SW 1271 (cell line): ENCODE measurements at regions not wholly inside any gene's neighbourhood (a gene's known extent, or its start where the extent isn't known, plus 50 kb on each side); places are given as distances from the start of the nearest gene placed in this dataset.
"Not testable (repeated sequence)": the region's sequence is repeated elsewhere in the genome, so short reads cannot be mapped to it uniquely, and the experiment has no call there.

Experiments
- DNase-seq, 2 experiments: peaks; one replicate each; lab custom pipeline; 2025; lab: John Stamatoyannopoulos, UW

- no peak for DNase-seq
Measured at GRCh38 chr4:111136967-111137366, 514.1 kb upstream of the PITX2 start.

DNA sequence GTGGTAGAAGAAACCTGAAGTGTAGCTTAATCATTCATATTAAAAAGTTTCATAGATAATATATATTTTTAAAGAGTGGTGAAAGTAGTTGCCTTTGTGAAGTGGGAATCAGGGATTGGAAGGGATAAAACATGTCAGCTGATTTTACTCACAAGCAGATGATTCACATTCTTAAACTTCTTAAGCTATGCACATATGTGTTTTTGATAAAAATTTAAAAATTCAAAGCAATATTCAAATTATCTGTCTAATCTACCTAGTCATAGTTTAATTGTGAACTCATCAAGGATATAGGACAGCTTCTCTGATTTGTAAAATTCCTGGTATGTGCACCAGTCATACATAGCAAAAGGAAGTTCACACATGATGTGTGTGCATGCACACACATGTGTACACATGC, 520.6 kb upstream of the PITX2 start:
- no peak for DNase-seq

DNA sequence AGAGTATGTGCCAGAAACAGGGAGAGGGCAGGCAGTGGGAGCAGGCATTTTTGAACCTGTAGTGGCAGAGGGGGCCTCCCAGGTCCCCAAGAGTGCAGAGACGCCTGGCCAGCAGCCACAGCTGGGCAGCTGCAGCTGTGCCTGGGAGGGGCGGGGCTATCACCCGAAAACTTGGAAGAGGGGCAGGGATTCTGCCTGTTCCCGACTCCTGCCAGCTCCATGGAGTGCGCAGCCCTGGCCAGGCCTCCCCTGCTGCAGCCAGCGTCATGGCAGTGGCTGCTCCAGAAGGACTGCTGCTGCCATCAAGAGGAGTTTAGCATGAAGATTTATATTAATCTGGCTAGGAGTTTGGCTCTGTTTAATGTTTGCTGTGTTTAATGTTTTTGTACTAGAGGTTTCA, 532.1 kb upstream of the PITX2 start:
- DNase-seq: no peak

DNA sequence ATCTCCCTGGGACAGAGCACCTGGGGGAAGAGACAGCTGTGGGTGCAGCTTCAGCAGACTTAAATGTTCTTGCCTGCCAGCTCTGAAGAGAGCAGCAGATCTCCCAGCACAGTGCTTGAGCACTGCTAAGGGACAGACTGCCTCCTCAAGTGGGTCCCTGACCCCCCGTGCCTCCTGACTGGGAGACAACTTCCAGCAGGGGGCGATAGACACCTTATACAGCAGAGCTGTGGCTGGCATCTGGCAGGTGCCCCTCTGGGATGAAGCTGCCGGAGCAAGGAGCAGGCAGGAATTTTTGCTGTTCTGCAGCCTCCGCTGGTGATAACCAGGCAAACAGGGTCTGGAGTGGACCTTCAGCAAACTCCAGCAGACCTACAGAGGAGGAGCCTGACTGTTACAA, 541.7 kb upstream of the PITX2 start:
- not testable (repeated sequence) for DNase-seq

DNA sequence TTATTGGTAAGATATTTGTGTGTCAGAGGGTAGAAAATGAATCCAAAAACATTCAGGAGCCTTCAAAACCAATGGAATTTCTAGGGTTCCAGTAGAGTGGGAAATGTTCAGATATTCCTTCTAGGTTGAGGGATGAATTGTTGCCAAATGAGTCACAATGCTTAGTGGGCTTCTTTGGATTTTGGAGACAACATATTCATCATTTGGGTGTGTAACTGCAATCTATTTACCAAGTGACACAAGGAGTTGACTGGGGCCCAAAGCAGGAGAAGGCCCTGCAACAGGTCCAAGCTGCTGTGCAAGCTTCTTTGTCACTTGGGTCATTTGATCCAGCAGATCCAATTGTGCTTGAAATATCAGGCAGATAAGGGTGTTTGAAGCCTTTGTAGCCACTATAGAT, 551.5 kb upstream of the PITX2 start:
- DNase-seq: no peak

GRCh38 chr4:111178231-111178630, 555.4 kb upstream of the PITX2 start:
- DNase-seq: no peak

DNA sequence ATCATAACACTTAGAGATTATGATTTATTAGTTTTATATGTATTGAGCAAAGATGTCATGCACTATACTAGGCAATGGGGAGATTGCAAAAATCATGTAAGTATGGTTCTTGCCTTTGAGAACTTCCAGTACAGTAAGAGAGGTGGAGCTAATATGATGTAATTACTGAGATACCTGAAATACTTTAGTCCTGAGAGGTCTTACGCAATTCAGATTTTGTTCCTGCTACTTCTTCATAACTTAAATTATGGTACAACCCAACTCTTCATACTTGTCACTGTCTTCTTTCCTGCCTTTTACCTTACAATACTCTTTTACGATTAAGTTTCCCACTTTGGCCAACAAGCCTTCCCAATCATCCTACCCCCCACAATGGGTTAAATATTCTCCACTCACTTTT, 564.2 kb upstream of the PITX2 start:
- DNase-seq: no peak

DNA sequence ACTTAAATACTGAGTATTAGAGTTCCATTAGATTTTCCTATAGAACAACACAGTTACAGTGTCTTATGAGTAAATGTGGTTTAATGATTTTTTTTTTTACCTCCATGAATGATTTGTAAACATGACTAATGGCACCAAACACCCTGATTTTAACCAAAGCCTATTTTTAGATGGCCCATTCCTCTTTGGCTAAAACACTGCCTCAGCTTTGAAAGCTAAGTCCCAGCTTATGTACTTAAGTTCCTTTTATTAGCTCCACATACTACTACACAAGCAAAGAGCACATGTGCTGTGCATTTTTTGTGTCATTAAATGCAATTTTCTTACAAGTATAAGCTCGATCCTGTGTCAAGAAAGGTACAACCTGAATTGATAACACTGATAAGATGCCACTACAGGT, 575.6 kb upstream of the PITX2 start:
- DNase-seq: no peak

- DNase-seq: no peak
Measured at GRCh38 chr4:111204797-111205196, 581.9 kb upstream of the PITX2 start.

DNA sequence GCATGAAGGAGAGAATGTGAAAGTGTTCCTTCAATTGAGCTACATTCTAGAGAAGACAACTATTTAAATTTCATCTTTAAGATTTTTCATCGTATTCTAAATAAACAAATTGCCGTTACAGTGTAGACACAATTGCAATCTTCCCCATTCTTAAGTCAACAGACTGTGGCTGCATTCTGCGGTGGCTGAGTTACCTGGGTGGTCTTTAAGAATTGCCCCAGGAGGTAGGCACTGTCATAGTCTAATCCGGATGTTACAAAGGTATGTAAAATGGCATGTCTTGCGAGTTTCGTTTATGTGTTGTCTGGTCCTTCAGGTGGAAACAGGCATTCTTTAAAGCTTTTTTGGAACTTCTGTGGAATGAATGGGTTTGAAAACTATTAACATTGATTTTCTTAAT, 586.1 kb upstream of the PITX2 start:
- DNase-seq: no peak

DNA sequence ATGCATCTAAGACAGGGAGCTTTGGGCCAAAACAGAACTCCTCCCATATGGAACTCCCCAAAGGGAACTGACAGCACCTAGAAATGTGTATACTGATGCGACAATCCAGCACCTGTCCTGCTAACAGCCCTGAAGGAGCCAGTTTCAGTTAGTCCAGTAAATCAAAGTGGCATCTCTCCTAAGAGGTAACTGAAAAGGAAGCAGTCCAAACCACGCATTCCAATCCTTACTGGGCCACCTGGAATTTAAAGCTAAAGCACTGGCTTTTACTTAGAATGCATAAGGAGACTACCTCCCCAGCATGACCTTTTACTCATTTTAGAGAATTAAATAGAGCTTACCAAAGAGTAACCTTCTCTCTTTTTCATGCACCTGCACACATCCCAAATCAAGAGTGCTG, 586.8 kb upstream of the PITX2 start:
- no peak for DNase-seq

- DNase-seq: no peak
Measured at GRCh38 chr4:111210595-111210994, 587.7 kb upstream of the PITX2 start.

DNA sequence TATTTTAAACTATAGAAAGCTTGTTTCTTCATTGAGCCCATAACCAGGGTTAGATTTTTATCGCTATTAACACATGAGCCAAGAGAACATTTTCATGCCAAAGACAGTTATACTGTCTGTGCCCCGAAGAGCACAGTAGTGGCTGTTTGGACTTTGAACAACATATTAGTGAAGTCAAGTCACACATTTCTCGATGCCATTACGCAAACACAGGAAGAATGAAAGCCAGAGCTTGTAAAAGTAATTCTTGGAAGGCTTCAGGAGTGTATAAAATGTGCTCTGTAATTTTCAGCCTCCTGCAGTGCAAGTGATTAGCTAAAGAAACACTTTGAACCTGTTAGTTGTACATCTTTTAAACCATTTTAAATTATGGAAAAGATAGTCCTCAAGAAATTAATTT, 590.7 kb upstream of the PITX2 start:
- no peak for DNase-seq

DNA sequence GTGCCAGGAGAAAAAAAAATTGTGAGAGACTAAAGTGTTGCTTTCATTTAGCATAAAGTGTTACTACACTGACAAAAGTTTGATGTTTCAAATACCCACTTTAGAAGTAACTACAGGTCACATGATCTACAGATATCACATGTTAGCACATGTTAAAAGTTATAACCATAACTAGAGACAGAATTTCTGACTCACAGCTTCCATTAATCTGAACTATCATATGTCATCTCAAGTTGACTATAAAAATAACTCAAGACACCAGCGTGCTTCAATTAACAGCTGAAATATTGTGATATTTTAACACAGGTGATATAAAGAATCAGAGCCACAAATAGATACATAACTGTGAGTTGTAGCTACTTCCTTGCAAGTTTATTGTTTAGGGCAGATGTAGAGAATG, 591.5 kb upstream of the PITX2 start:
- no peak for DNase-seq

- no peak for DNase-seq
Measured at GRCh38 chr4:111215755-111216154, 592.9 kb upstream of the PITX2 start.

DNA sequence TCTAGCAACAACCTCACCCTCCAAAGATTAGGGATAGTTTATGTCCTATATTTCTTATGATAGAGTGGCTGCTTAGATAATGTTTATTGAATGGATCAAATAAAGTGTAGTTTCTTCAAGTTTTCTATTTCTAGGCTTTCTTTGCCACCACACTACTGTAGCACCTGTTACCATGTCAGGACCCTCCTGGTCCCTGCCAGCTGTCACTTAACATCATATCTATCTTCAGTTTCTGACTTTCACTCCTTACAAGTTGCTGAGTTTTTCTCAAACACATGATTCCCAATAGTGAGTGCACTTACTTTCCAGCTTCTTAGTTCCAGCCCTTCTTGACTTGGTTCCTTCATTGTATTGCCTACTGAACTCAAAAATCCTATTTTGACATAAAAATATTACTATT, 593.9 kb upstream of the PITX2 start:
- no peak for DNase-seq

DNA sequence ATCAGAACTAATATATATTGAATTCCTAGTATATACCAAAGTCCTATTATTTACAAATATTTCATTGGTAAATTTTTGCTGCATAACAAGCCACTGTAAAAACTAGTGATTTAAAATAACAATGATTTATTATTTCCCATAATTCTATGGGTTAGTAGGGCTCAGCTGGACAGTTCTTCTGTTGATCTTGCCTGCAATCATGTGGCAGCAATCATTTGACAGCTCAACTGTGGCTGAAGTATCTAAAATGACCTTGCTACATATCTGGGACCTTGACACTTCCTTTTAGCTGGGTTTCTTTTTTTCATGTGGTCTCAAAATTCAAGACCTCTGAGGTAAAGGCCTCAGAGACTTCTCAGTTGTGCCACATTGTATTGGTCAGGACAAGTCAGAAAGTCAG, 598.5 kb upstream of the PITX2 start:
- no peak for DNase-seq

GRCh38 chr4:111228396-111228795, 605.5 kb upstream of the PITX2 start:
- DNase-seq: no peak

GRCh38 chr4:111228874-111229273, 606.0 kb upstream of the PITX2 start:
- no peak for DNase-seq

DNA sequence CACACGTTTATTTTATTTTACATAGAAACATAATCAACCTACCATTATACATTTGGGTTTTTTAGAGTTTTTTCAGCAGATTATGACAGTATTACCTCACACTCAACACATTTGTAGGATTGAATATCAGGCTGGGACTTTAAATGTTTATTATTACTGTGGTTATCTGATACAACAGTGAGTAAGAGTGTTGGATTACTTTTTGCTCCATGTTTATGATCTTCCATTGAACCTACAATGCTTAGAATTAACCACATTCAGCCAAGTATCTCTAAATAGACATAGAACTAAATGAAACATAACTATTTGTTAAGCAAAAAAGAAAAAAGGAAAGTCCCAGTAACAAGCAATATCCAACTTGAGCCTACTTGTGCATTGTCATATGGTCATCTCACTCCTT, 607.4 kb upstream of the PITX2 start:
- no peak for DNase-seq

GRCh38 chr4:111231281-111231680, 608.4 kb upstream of the PITX2 start:
- DNase-seq: no peak

DNA sequence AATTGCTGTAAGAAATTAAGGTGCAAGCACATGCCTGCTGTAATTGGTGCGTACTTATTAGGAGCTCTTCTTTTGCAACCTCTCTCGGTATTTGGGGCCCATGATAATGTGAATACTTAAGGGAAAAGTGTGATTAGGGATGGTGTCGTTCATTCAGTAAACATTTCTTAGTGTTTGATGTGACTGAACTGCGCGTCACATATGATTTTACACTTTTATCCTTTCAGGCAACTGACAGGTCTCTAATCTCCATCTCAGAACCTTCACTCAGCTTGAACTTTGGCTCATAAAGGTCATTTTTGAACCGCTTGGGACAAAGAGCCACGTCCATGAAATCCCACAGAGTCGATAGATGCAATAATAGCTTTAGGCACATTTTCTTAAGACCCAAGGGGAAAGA, 612.1 kb upstream of the PITX2 start:
- DNase-seq: no peak

- DNase-seq: no peak
Measured at GRCh38 chr4:111263836-111264235, 641.0 kb upstream of the PITX2 start.

GRCh38 chr4:111266937-111267336, 644.1 kb upstream of the PITX2 start:
- no peak for DNase-seq

DNA sequence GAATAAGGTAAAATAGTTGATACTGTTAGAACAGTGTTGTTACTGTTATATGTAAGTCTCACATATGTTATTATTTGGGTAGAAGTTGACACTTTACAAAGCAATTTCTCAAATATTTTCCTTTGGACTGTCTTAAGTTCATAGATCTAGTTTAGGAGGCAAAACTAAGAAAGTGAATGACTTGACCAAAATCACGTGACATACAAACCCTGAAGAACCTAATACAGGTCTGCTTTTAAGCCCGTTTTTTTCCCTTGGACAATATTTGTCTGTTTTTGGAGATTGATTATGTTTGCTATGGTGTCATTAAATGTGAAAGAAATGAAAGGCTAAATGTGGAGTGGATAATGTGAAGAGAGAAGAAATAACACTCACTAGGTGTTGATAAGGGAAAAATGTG, 644.9 kb upstream of the PITX2 start:
- DNase-seq: no peak
